Hepatocyte (in vitro differentiated cells): ENCODE measurements at regions not wholly inside any gene's neighbourhood (a gene's known extent, or its start where the extent isn't known, plus 50 kb on each side); places are given as distances from the start of the nearest gene placed in this dataset.

Experiments used
- CTCF ChIP-seq: fragments of 200-600 bp; sonication (generic); IDR thresholded peaks from 2 replicates; pipeline ENCODE4 v1.5.1; 2016; ENCODE audit warnings: antibody characterized with exemption, mild to moderate bottlenecking; ENCODE audit not compliant: poor library complexity
- EZH2 ChIP-seq: fragments of 200-600 bp; sonication (generic); IDR thresholded peaks from 2 replicates; pipeline ENCODE4 v1.6.1; 2016; ENCODE audit warnings: antibody characterized with exemption, mild to moderate bottlenecking, borderline replicate concordance

- TF ChIP-seq CTCF (no peak), EZH2 (no peak)
Observed at GRCh38 chr5:115738830-115739229, 77.6 kb downstream of the CDO1 start.
